Nephron (organoid): ENCODE measurements at regions not wholly inside any gene's neighbourhood (a gene's known extent, or its start where the extent isn't known, plus 50 kb on each side); places are given as distances from the start of the nearest gene placed in this dataset.

ENCODE experiments used
- H3K27ac Mint-ChIP-seq, 3 experiments: 2 replicates each; pipeline ENCODE4 v1.8.0; 2020; ENCODE audit warnings: mixed read lengths in 3 of 3, mild to moderate bottlenecking in 2 of 3, moderate library complexity in 1 of 3
- H3K27me3 Mint-ChIP-seq: 2 replicates; pipeline ENCODE4 v1.8.0; 2021; ENCODE audit warnings: low read depth, mild to moderate bottlenecking, moderate library complexity, mixed read lengths
- H3K36me3 Mint-ChIP-seq: 2 replicates; pipeline ENCODE4 v1.8.0; 2020; ENCODE audit warnings: low read depth, mixed read lengths
- H3K4me1 Mint-ChIP-seq: 2 replicates; pipeline ENCODE4 v1.8.0; 2020; ENCODE audit warnings: mixed read lengths
- H3K4me3 Mint-ChIP-seq, 3 experiments: 2 replicates each; pipeline ENCODE4 v1.8.0; 2020; ENCODE audit warnings: mild to moderate bottlenecking in 3 of 3, mixed read lengths in 3 of 3, moderate library complexity in 2 of 3
- H3K9me3 Mint-ChIP-seq: 2 replicates; pipeline ENCODE4 v1.8.0; 2020; ENCODE audit warnings: mixed read lengths
- TF ChIP-seq, protein P1 (sequence below), 3 experiments: fragments of 200-600 bp; sonication (generic); IDR thresholded peaks; one replicate each; pipeline ENCODE4 v1.5.0; 2021; ENCODE audit warnings: antibody characterized with exemption in 3 of 3; ENCODE audit not compliant: unreplicated experiment in 3 of 3

DNA sequence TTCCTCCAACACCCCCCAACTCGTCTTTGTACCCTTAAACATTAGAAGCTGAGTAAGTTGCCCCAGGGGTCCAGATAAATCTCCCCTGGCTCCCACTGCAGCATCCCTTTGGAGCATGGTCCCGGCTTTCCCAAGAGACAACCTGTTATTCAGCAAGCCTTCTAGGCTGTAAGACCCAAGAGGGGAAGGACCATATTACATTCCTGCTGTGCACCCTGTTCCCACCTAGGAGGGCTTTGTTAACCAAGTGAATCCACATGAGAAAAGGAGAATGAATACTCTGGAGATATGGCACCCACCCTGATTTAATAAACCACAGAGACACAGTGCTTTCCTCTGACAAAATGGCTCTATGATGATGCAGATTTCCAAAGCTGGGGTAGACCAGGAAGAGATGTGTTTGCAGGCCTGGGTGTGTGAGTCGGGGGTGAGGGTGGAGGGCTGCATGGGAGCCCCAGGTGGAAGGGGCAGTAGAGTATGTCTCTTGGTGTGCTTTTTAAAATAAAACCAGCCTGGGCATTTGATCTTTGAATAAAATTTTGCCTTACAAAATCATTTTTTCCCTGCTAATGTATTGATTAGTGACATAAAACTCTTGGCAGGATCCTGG is 325.2 kb downstream of the DRD1 start:
- Mint-ChIP-seq H3K36me3 (no peaks in the 10 kb centered on the region), H3K4me1 (no peaks in the 10 kb centered on the region), H3K9me3 (peaks cover 10% of the 10 kb centered on the region), H3K4me3 (no peak overlapping the region), H3K27ac (no peak overlapping the region), H3K27me3 (peaks cover 36% of the 10 kb centered on the region)
- TF ChIP-seq, protein P1, sequence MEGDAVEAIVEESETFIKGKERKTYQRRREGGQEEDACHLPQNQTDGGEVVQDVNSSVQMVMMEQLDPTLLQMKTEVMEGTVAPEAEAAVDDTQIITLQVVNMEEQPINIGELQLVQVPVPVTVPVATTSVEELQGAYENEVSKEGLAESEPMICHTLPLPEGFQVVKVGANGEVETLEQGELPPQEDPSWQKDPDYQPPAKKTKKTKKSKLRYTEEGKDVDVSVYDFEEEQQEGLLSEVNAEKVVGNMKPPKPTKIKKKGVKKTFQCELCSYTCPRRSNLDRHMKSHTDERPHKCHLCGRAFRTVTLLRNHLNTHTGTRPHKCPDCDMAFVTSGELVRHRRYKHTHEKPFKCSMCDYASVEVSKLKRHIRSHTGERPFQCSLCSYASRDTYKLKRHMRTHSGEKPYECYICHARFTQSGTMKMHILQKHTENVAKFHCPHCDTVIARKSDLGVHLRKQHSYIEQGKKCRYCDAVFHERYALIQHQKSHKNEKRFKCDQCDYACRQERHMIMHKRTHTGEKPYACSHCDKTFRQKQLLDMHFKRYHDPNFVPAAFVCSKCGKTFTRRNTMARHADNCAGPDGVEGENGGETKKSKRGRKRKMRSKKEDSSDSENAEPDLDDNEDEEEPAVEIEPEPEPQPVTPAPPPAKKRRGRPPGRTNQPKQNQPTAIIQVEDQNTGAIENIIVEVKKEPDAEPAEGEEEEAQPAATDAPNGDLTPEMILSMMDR (IDR thresholded peaks at IDR 0.05; ENCODE audit: unreplicated experiment in 3 of 3), result no peak

DNA sequence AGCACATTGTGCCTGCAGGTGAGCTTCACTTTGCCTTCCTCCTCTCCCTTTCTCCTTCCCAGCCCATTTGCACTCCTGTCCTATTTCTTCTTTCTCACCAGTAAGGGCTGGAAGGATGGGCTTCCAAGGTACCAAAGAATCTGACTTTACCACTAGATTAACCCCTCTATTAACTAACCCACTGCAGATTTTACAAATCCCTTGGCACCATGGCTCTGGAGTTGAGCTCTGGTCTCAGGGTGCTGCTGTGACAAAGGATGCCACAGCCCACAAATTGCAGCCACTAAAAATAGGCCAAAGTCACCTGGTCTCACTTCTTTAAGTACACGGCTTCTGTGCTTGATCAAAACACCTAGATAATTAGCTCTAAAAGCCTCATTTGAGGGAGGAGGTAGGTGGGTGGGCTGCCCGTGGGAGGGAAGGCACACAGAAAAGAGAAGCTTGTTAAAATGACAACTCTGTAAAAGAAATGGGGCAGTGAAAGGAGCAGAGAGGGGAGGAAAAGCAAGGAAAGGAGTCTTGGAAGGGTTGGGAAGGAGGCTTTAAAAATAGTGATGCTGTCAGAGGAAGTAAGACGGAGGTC is 327.4 kb downstream of the DRD1 start:
- Mint-ChIP-seq H3K27ac (no peak overlapping the region), H3K36me3 (no peaks in the 10 kb centered on the region), H3K9me3 (peaks cover 10% of the 10 kb centered on the region), H3K27me3 (peaks cover 36% of the 10 kb centered on the region), H3K4me1 (no peaks in the 10 kb centered on the region), H3K4me3 (no peak overlapping the region)
- TF ChIP-seq, protein P1 (IDR thresholded peaks at IDR 0.05; ENCODE audit: unreplicated experiment in 3 of 3), result no peak

DNA sequence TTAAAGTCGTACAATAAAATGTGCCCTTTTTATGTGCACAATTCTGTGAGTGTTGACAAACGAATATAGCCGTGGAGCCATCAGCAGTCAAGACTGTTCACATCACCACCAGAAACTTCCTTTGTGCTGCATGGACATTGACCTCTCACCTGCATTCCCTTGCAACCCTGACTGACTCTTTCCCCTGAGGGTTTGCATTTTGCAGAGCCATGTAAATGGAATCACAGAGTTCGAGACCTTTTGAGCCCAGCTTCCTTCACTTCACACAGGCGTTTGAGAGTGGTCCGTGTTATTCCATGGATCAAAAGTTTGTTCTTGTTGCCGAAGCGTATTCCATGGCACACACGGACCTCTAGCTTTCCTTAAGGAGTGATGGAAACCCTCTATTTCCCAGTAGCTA is 328.2 kb downstream of the DRD1 start:
- Mint-ChIP-seq H3K36me3 (no peaks in the 10 kb centered on the region), H3K27me3 (peaks cover 36% of the 10 kb centered on the region), H3K9me3 (peaks cover 6% of the 10 kb centered on the region), H3K4me3 (no peak overlapping the region), H3K4me1 (no peaks in the 10 kb centered on the region), H3K27ac (no peak overlapping the region)
- TF ChIP-seq, protein P1 (IDR thresholded peaks at IDR 0.05; ENCODE audit: unreplicated experiment in 3 of 3), result no peak

DNA sequence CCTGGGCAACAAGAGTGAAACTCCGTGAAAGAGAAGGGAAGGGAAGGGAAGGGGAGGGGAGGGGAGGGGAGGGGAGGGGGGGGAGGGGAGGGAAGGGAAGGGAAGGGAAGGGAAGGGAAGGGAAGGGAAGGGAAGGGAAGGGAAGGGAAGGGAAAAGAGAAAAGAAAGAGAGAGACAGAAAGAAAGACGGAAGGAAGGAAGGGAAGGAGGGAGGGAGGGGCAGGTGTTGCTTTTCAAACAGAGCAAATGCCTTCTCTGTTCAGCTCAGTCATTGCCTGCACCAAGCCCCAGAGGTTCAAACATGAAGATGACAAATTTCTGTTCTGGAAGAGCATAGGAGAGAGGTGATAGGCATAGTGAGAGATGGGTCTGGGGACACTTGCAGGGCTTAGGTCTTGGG is 330.0 kb downstream of the DRD1 start:
- TF ChIP-seq, protein P1 (IDR thresholded peaks at IDR 0.05; ENCODE audit: unreplicated experiment in 3 of 3), result no peak
- Mint-ChIP-seq H3K4me1 (no peaks in the 10 kb centered on the region), H3K36me3 (no peaks in the 10 kb centered on the region), H3K27ac (no peak overlapping the region), H3K4me3 (no peak overlapping the region), H3K9me3 (peaks cover 4% of the 10 kb centered on the region), H3K27me3 (peaks cover 36% of the 10 kb centered on the region)

DNA sequence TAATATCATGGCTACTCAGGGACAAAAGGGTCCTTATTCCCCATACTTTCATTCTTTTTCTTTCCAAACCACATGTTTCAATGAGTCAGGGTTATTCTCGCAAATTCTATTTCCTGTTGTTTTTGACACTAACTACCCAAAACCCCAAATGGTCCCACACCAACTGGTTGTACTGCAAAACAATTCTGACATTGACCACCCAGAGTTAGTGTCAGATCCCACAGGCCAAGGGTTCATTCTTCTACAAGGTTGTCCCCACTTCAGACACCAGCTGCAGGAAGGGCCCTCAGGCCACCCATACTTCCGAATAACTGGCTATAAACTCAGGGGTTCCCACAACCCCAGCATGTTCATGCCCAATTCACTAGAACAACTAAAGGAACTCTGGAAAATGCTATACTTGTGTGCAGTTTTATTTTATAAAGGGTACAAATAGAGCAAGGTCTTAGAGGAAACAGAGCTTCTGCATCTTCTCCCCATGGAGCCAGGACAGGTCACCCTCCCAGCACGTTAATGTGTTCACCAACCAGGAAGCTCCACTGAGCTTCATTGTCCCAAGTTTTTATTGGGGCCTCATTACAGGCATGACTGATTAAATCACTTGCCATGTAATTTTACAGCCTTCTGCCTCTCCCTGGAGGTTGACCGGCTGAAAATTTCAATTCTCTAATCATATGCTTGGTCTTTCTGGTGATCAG is 334.8 kb downstream of the DRD1 start:
- H3K36me3 Mint-ChIP-seq, result no peaks in the 10 kb centered on the region
- H3K27ac Mint-ChIP-seq, result no peak overlapping the region
- no peak overlapping the region for H3K4me3 Mint-ChIP-seq
- TF ChIP-seq, protein P1 (IDR thresholded peaks at IDR 0.05; ENCODE audit: unreplicated experiment in 3 of 3), result no peak
- no peaks in the 10 kb centered on the region for H3K4me1 Mint-ChIP-seq
- peaks cover 6% of the 10 kb centered on the region for H3K9me3 Mint-ChIP-seq
- H3K27me3 Mint-ChIP-seq, result peaks cover 15% of the 10 kb centered on the region
